ENCODE measurements at regions not wholly inside any gene's neighbourhood (a gene's known extent, or its start where the extent isn't known, plus 50 kb on each side); places are given as distances from the start of the nearest gene placed in this dataset.

- no TSS peak for BruUV-seq (replicated peaks)
- CTCF ChIA-PET: no interaction called here
Observed at GRCh38 chr13:34513526-34513925, 428.5 kb upstream of the NBEA start.

GRCh38 chr13:34515201-34515600, 426.9 kb upstream of the NBEA start:
- no peak overlapping the region for H3K4me3 ChIP-seq
- H3K4me2 ChIP-seq: no peak overlapping the region
- no peaks in the 10 kb centered on the region for H3K9me3 ChIP-seq (ENCODE audit: insufficient read depth, low read depth)
- no peak overlapping the region for H2AFZ ChIP-seq
- POLR2A ChIA-PET (ENCODE audit: unreplicated experiment): no interaction called here
- no peaks in the 10 kb centered on the region for H3K79me2 ChIP-seq (ENCODE audit: low read depth)
- no peaks in the 10 kb centered on the region for H3F3A ChIP-seq (ENCODE audit: insufficient read depth, low read depth)
- no peak overlapping the region for H3K27ac ChIP-seq
- H3K27me3 ChIP-seq (ENCODE audit: insufficient read depth, low read depth): no peaks in the 10 kb centered on the region
- TF ChIP-seq EZH2 (IDR thresholded peaks at IDR 0.05; ENCODE audit: low read depth) (no peak), CTCF (conservative IDR thresholded peaks at IDR 0.05) (no peak)
- peaks cover 4% of the 10 kb centered on the region; the same call in 1 of the 2 replicates for H3K4me1 ChIP-seq (replicated peaks; ENCODE audit: insufficient read depth)
- H4K20me1 ChIP-seq (ENCODE audit: insufficient read depth): no peaks in the 10 kb centered on the region
- H3K9me2 ChIP-seq (ENCODE audit: insufficient read depth): no peaks in the 10 kb centered on the region
- BruUV-seq (replicated peaks): no TSS peak
- CTCF ChIA-PET: no interaction called here
- intact Hi-C loops (cut with micrococcal nuclease; ENCODE audit: unreplicated experiment): no loop called here
- H3K36me3 ChIP-seq (ENCODE audit: low read depth): no peaks in the 10 kb centered on the region
- no peak for DNase-seq

More at GRCh38 chr13:34513526-34513925, 428.5 kb upstream of the NBEA start:
- TF ChIP-seq CTCF (conservative IDR thresholded peaks at IDR 0.05): no peak
- TF ChIP-seq EZH2 (IDR thresholded peaks at IDR 0.05; ENCODE audit: low read depth): no peak
- H2AFZ ChIP-seq: no peak overlapping the region
- H3K79me2 ChIP-seq (ENCODE audit: low read depth): no peaks in the 10 kb centered on the region
- no peaks in the 10 kb centered on the region for H3K9me3 ChIP-seq (ENCODE audit: insufficient read depth, low read depth)
- H3K4me3 ChIP-seq: no peak overlapping the region
- H3K4me1 ChIP-seq (replicated peaks; ENCODE audit: insufficient read depth): peaks cover 4% of the 10 kb centered on the region; the same call in 1 of the 2 replicates
- DNase-seq: no peak
- no peak overlapping the region for H3K4me2 ChIP-seq
- H4K20me1 ChIP-seq (ENCODE audit: insufficient read depth): no peaks in the 10 kb centered on the region
- H3K36me3 ChIP-seq (ENCODE audit: low read depth): no peaks in the 10 kb centered on the region
- H3K27me3 ChIP-seq (ENCODE audit: insufficient read depth, low read depth): no peaks in the 10 kb centered on the region
- H3K27ac ChIP-seq: no peak overlapping the region
- POLR2A ChIA-PET (ENCODE audit: unreplicated experiment): no interaction called here
- intact Hi-C loops (cut with micrococcal nuclease; ENCODE audit: unreplicated experiment): no loop called here
- H3F3A ChIP-seq (ENCODE audit: insufficient read depth, low read depth): no peaks in the 10 kb centered on the region
- H3K9me2 ChIP-seq (ENCODE audit: insufficient read depth): no peaks in the 10 kb centered on the region

- no peaks in the 10 kb centered on the region for H3K36me3 ChIP-seq (ENCODE audit: low read depth)
- intact Hi-C loops (cut with micrococcal nuclease; ENCODE audit: unreplicated experiment): no loop called here
- no peak for DNase-seq
- TF ChIP-seq EZH2 (IDR thresholded peaks at IDR 0.05; ENCODE audit: low read depth) (no peak), CTCF (conservative IDR thresholded peaks at IDR 0.05) (no peak)
- H3K9me3 ChIP-seq (ENCODE audit: insufficient read depth, low read depth): no peaks in the 10 kb centered on the region
- no peak overlapping the region for H2AFZ ChIP-seq
- no peaks in the 10 kb centered on the region for H3F3A ChIP-seq (ENCODE audit: insufficient read depth, low read depth)
- no peak overlapping the region for H3K4me2 ChIP-seq
- peaks cover 15% of the 10 kb centered on the region; the same call in 1 of the 2 replicates for H3K4me1 ChIP-seq (replicated peaks; ENCODE audit: insufficient read depth)
- ChIA-PET CTCF (no interaction called here), POLR2A (ENCODE audit: unreplicated experiment) (no interaction called here)
- H3K79me2 ChIP-seq (ENCODE audit: low read depth): no peaks in the 10 kb centered on the region
- no peak overlapping the region for H3K27ac ChIP-seq
- H3K27me3 ChIP-seq (ENCODE audit: insufficient read depth, low read depth): no peaks in the 10 kb centered on the region
- H3K9me2 ChIP-seq (ENCODE audit: insufficient read depth): no peaks in the 10 kb centered on the region; the same call in 1 of the 2 replicates
- no peak overlapping the region for H3K4me3 ChIP-seq
- BruUV-seq (replicated peaks): no TSS peak
- no peaks in the 10 kb centered on the region for H4K20me1 ChIP-seq (ENCODE audit: insufficient read depth)
Observed at GRCh38 chr13:34521171-34521570, 420.9 kb upstream of the NBEA start.
